DMS79 treated with DMSO at 0.1 percent for 48 hours (cell line): ENCODE measurements at regions not wholly inside any gene's neighbourhood (a gene's known extent, or its start where the extent isn't known, plus 50 kb on each side); places are given as distances from the start of the nearest gene placed in this dataset.
A peak's percentile ranks its signal among the peaks of the same experiment; 100 is the strongest.
"Not testable (repeated sequence)": the region's sequence is repeated elsewhere in the genome, so short reads cannot be mapped to it uniquely, and the experiment has no call there.

Experiments
- DNase-seq: peaks from one replicate; lab custom pipeline; 2025; lab: John Stamatoyannopoulos, UW

- no peak for DNase-seq
Observed at GRCh38 chr6:22749696-22750095, 180.3 kb downstream of the HDGFL1 start.

- DNase-seq: no peak
Observed at GRCh38 chr6:22751223-22751622, 181.9 kb downstream of the HDGFL1 start.

GRCh38 chr6:22752522-22752921 is 183.2 kb downstream of the HDGFL1 start:
- no peak for DNase-seq

- DNase-seq: no peak
Observed at GRCh38 chr6:22754061-22754460, 184.7 kb downstream of the HDGFL1 start.

GRCh38 chr6:22755605-22756004 is 186.2 kb downstream of the HDGFL1 start:
- no peak for DNase-seq

- no peak for DNase-seq
Observed at GRCh38 chr6:22756365-22756764, 187.0 kb downstream of the HDGFL1 start.

- no peak for DNase-seq
Observed at GRCh38 chr6:22764496-22764895, 195.1 kb downstream of the HDGFL1 start.

- no peak for DNase-seq
Observed at GRCh38 chr6:22765015-22765414, 195.6 kb downstream of the HDGFL1 start.

GRCh38 chr6:22766979-22767378 is 197.6 kb downstream of the HDGFL1 start:
- DNase-seq: no peak

GRCh38 chr6:22770054-22770453 is 200.7 kb downstream of the HDGFL1 start:
- no peak for DNase-seq

- DNase-seq: no peak
Observed at GRCh38 chr6:22774129-22774528, 204.8 kb downstream of the HDGFL1 start.

- not testable (repeated sequence) for DNase-seq
Observed at GRCh38 chr6:22778438-22778837, 209.1 kb downstream of the HDGFL1 start.

- DNase-seq: no peak
Observed at GRCh38 chr6:22779062-22779461, 209.7 kb downstream of the HDGFL1 start.

- DNase-seq: no peak
Observed at GRCh38 chr6:22783931-22784330, 214.6 kb downstream of the HDGFL1 start.

GRCh38 chr6:22784601-22785410 is 215.4 kb downstream of the HDGFL1 start:
- DNase-seq: peak; percentile 53

GRCh38 chr6:22788038-22788437 is 218.7 kb downstream of the HDGFL1 start:
- no peak for DNase-seq

- no peak for DNase-seq
Observed at GRCh38 chr6:22789315-22789714, 219.9 kb downstream of the HDGFL1 start.

- no peak for DNase-seq
Observed at GRCh38 chr6:22794844-22795243, 225.5 kb downstream of the HDGFL1 start.

GRCh38 chr6:22800451-22800850 is 231.1 kb downstream of the HDGFL1 start:
- DNase-seq: no peak

- no peak for DNase-seq
Observed at GRCh38 chr6:22801831-22802230, 232.5 kb downstream of the HDGFL1 start.

GRCh38 chr6:22804620-22805261 is 235.4 kb downstream of the HDGFL1 start:
- no peak for DNase-seq

- no peak for DNase-seq
Observed at GRCh38 chr6:22807261-22807660, 237.9 kb downstream of the HDGFL1 start.

GRCh38 chr6:22807818-22808217 is 238.5 kb downstream of the HDGFL1 start:
- no peak for DNase-seq

- DNase-seq: no peak
Observed at GRCh38 chr6:22808466-22808865, 239.1 kb downstream of the HDGFL1 start.
